ENCODE measurements at regions not wholly inside any gene's neighbourhood (a gene's known extent, or its start where the extent isn't known, plus 50 kb on each side); places are given as distances from the start of the nearest gene placed in this dataset.

- Histone ChIP-seq H3K9me3 (no peaks in the 10 kb centered on the region), H3K4me1 (no peaks in the 10 kb centered on the region), H3K36me3 (no peaks in the 10 kb centered on the region), H3K27ac (no peak overlapping the region), H3K27me3 (no peaks in the 10 kb centered on the region), H3K4me3 (no peak overlapping the region)
- 58 to 67% methylated on average over 12 of the region's 12 CpGs for WGBS, 2 donors
- no peak for DNase-seq (ENCODE audit: low spot score in 2 of 2)
- TF ChIP-seq CTCF (IDR thresholded peaks at IDR 0.05) (no peak), EP300 (IDR thresholded peaks at IDR 0.05) (no peak)
Measured at GRCh38 chr4:189502841-189503435, 437.7 kb upstream of the FRG1 start.

GRCh38 chr4:189504220-189504619 is 436.5 kb upstream of the FRG1 start:
- no peaks in the 10 kb centered on the region for H3K36me3 ChIP-seq
- no peaks in the 10 kb centered on the region for H3K27me3 ChIP-seq
- H3K9me3 ChIP-seq = no peaks in the 10 kb centered on the region
- WGBS, 2 donors = 60 to 70% methylated on average over 2 of the region's 2 CpGs
- no peaks in the 10 kb centered on the region for H3K4me1 ChIP-seq
- TF ChIP-seq EP300 (IDR thresholded peaks at IDR 0.05) = no peak
- no peak for DNase-seq (ENCODE audit: low spot score in 2 of 2)
- H3K4me3 ChIP-seq = no peak overlapping the region
- no peak overlapping the region for H3K27ac ChIP-seq

- Histone ChIP-seq H3K27me3 (no peaks in the 10 kb centered on the region), H3K4me3 (no peak overlapping the region), H3K36me3 (no peaks in the 10 kb centered on the region), H3K4me1 (no peaks in the 10 kb centered on the region), H3K27ac (no peak overlapping the region), H3K9me3 (no peaks in the 10 kb centered on the region)
- TF ChIP-seq EP300 (IDR thresholded peaks at IDR 0.05) (no peak), CTCF (IDR thresholded peaks at IDR 0.05) (no peak), POLR2A (IDR thresholded peaks at IDR 0.05) (no peak)
- DNase-seq (ENCODE audit: low spot score in 2 of 2) = no peak
- 94 to 98% methylated on average over 3 of the region's 3 CpGs for WGBS, 2 donors
Measured at GRCh38 chr4:189505380-189505779, 435.3 kb upstream of the FRG1 start.

- TF ChIP-seq POLR2A (IDR thresholded peaks at IDR 0.05) = no peak
- no peak for TF ChIP-seq CTCF (IDR thresholded peaks at IDR 0.05)
- no peak for TF ChIP-seq EP300 (IDR thresholded peaks at IDR 0.05)
- no peak overlapping the region for H3K4me3 ChIP-seq
- DNase-seq (ENCODE audit: low spot score in 2 of 2) = no peak
- H3K27ac ChIP-seq = no peak overlapping the region
- H3K36me3 ChIP-seq = no peaks in the 10 kb centered on the region
- WGBS, 2 donors = 74 to 77% methylated on average over 10 of the region's 10 CpGs
- no peaks in the 10 kb centered on the region for H3K27me3 ChIP-seq
- no peaks in the 10 kb centered on the region for H3K9me3 ChIP-seq
- no peaks in the 10 kb centered on the region for H3K4me1 ChIP-seq
Measured at GRCh38 chr4:189506080-189506479, 434.6 kb upstream of the FRG1 start.

GRCh38 chr4:189507060-189507459 is 433.6 kb upstream of the FRG1 start:
- H3K9me3 ChIP-seq = no peaks in the 10 kb centered on the region
- no peak overlapping the region for H3K27ac ChIP-seq
- WGBS, 2 donors = 88 to 92% methylated on average over 2 of the region's 2 CpGs
- H3K27me3 ChIP-seq = no peaks in the 10 kb centered on the region
- no peak for DNase-seq (ENCODE audit: low spot score in 2 of 2)
- no peaks in the 10 kb centered on the region for H3K4me1 ChIP-seq
- TF ChIP-seq EP300 (IDR thresholded peaks at IDR 0.05) (no peak), POLR2A (IDR thresholded peaks at IDR 0.05) (no peak), CTCF (IDR thresholded peaks at IDR 0.05) (no peak)
- no peaks in the 10 kb centered on the region for H3K36me3 ChIP-seq
- no peak overlapping the region for H3K4me3 ChIP-seq

- 63 to 88% methylated on average over 1 of the region's 1 CpG for WGBS, 2 donors
- no peak overlapping the region for H3K4me3 ChIP-seq
Measured at GRCh38 chr4:189510601-189511000, 430.1 kb upstream of the FRG1 start.

More at GRCh38 chr4:189510601-189511000, 430.1 kb upstream of the FRG1 start:
- DNase-seq (ENCODE audit: low spot score in 2 of 2) = no peak
- H3K9me3 ChIP-seq = no peaks in the 10 kb centered on the region
- H3K27ac ChIP-seq = no peak overlapping the region
- no peak for TF ChIP-seq EP300 (IDR thresholded peaks at IDR 0.05)
- TF ChIP-seq CTCF (IDR thresholded peaks at IDR 0.05) = no peak
- TF ChIP-seq POLR2A (IDR thresholded peaks at IDR 0.05) = no peak
- H3K36me3 ChIP-seq = no peaks in the 10 kb centered on the region
- no peaks in the 10 kb centered on the region for H3K4me1 ChIP-seq
- H3K27me3 ChIP-seq = no peaks in the 10 kb centered on the region
